Adrenal gland (tissue), 5 donors: ENCODE measurements at regions not wholly inside any gene's neighbourhood (a gene's known extent, or its start where the extent isn't known, plus 50 kb on each side); places are given as distances from the start of the nearest gene placed in this dataset.
"Not testable (repeated sequence)": the region's sequence is repeated elsewhere in the genome, so short reads cannot be mapped to it uniquely, and the experiment has no call there.

ENCODE experiments used
- CTCF ChIP-seq, 6 experiments: fragments of 450-650 bp in 4 of 6; fragments of 200-600 bp in 2 of 6; sonication (generic) in 1 of 6; IDR thresholded peaks; 1 replicate in 5 of 6; 2 replicates in 1 of 6; pipeline versions ENCODE4 v1.5.1 to v1.8.0; 2016 to 2021; ENCODE audit warnings: antibody characterized with exemption in 6 of 6, mild to moderate bottlenecking in 2 of 6, moderate library complexity in 1 of 6
- POLR2A ChIP-seq, 2 donors: fragments of 450-650 bp; IDR thresholded peaks; one replicate each; pipeline ENCODE4 v1.6.1; 2017; ENCODE audit warnings: antibody characterized with exemption in 2 of 2, mild to moderate bottlenecking in 2 of 2, moderate library complexity in 1 of 2
- donor health status: DM: no; HTN: no; CAD: no.

- not testable (repeated sequence) for TF ChIP-seq CTCF, POLR2A (IDR thresholded peaks at IDR 0.05)
Measured at GRCh38 chr9:94020836-94021235, 63.4 kb upstream of the PTPDC1 start.
